HG03571 (cell line): ENCODE measurements at regions not wholly inside any gene's neighbourhood (a gene's known extent, or its start where the extent isn't known, plus 50 kb on each side); places are given as distances from the start of the nearest gene placed in this dataset.
"Not testable (repeated sequence)": the region's sequence is repeated elsewhere in the genome, so short reads cannot be mapped to it uniquely, and the experiment has no call there.

Experiments
- ATAC-seq: cut with Tn5 transposase; IDR thresholded peaks from one replicate; pipeline ENCODE4 v1.9.1; 2021; ENCODE audit not compliant: unreplicated experiment

GRCh38 chr7:91355695-91356435 is 91.6 kb downstream of the FZD1 start:
- ATAC-seq = no peak

- no peak for ATAC-seq
Measured at GRCh38 chr7:91356915-91357314, 92.7 kb downstream of the FZD1 start.

- ATAC-seq = no peak
Measured at GRCh38 chr7:91357379-91357778, 93.1 kb downstream of the FZD1 start.

- ATAC-seq = no peak
Measured at GRCh38 chr7:91357901-91358300, 93.7 kb downstream of the FZD1 start.

- no peak for ATAC-seq
Measured at GRCh38 chr7:91358303-91358702, 94.1 kb downstream of the FZD1 start.

GRCh38 chr7:91365097-91365496 is 100.9 kb downstream of the FZD1 start:
- ATAC-seq = not testable (repeated sequence)

GRCh38 chr7:91366091-91366490 is 101.9 kb downstream of the FZD1 start:
- no peak for ATAC-seq

GRCh38 chr7:91367812-91368578 is 103.8 kb downstream of the FZD1 start:
- ATAC-seq = no peak

- no peak for ATAC-seq
Measured at GRCh38 chr7:91372323-91372722, 108.1 kb downstream of the FZD1 start.

GRCh38 chr7:91373111-91373800 is 109.0 kb downstream of the FZD1 start:
- ATAC-seq = no peak

- ATAC-seq = no peak
Measured at GRCh38 chr7:91374321-91374989, 110.2 kb downstream of the FZD1 start.

GRCh38 chr7:91375378-91375777 is 111.1 kb downstream of the FZD1 start:
- ATAC-seq = no peak

- ATAC-seq = no peak
Measured at GRCh38 chr7:91378131-91378530, 113.9 kb downstream of the FZD1 start.

- ATAC-seq = no peak
Measured at GRCh38 chr7:91379236-91379635, 115.0 kb downstream of the FZD1 start.

- ATAC-seq = no peak
Measured at GRCh38 chr7:91379991-91380390, 115.8 kb downstream of the FZD1 start.

GRCh38 chr7:91383053-91383904 is 119.0 kb downstream of the FZD1 start:
- ATAC-seq = no peak

GRCh38 chr7:91383905-91384274 is 119.7 kb downstream of the FZD1 start:
- no peak for ATAC-seq

- ATAC-seq = not testable (repeated sequence)
Measured at GRCh38 chr7:91394757-91395156, 130.5 kb downstream of the FZD1 start.

- not testable (repeated sequence) for ATAC-seq
Measured at GRCh38 chr7:91395313-91395712, 131.1 kb downstream of the FZD1 start.

GRCh38 chr7:91397096-91397495 is 132.9 kb downstream of the FZD1 start:
- ATAC-seq = no peak
